C4-2B (cell line): ENCODE measurements at regions not wholly inside any gene's neighbourhood (a gene's known extent, or its start where the extent isn't known, plus 50 kb on each side); places are given as distances from the start of the nearest gene placed in this dataset.

Experiments
- CTCF ChIP-seq: fragments of 450-650 bp; conservative IDR thresholded peaks from 2 replicates; pipeline ENCODE4 v1.5.1; 2017; ENCODE audit warnings: mild to moderate bottlenecking
- ZFX ChIP-seq: fragments of 450-650 bp; IDR thresholded peaks from 2 replicates; pipeline ENCODE4 v1.6.1; 2017

DNA sequence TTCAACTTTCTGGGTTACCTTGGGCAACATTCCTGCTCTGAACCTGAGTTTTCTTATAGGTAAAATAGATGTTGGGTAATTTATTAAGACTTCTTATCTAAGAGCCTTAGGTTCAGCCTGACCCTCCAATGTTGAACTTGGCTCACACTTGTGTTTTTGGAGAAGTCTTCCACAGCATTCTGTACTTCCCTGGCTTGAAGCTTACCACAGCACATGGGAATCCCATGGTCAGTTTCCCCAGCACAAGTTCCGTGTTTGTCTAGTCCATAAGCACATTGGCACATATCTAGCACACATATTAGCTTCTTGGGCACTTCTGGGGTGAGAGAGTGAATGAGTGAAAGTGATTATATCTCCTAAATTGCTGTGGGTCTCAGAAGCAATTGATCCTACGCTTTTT, 782.5 kb upstream of the HS6ST1 start:
- no peak for TF ChIP-seq CTCF
- no peak for TF ChIP-seq ZFX
